DOHH2 (cell line): ENCODE measurements at regions not wholly inside any gene's neighbourhood (a gene's known extent, or its start where the extent isn't known, plus 50 kb on each side); places are given as distances from the start of the nearest gene placed in this dataset.

Source experiments
- EZH2phosphoT487 ChIP-seq: fragments of 200-600 bp; sonication (generic); IDR thresholded peaks from 2 replicates; pipeline ENCODE4 v1.6.1; 2017; ENCODE audit warnings: borderline replicate concordance, mild to moderate bottlenecking, antibody characterized with exemption, low read length, moderate library complexity, mixed read lengths
- TF ChIP-seq, protein P1 (sequence below): fragments of 200-600 bp; sonication (generic); IDR thresholded peaks from one replicate; pipeline ENCODE4 v1.5.1; 2014; ENCODE audit warnings: antibody characterized with exemption, mild to moderate bottlenecking, low read depth, low read length; ENCODE audit not compliant: poor library complexity, severe bottlenecking

- TF ChIP-seq, protein P1, sequence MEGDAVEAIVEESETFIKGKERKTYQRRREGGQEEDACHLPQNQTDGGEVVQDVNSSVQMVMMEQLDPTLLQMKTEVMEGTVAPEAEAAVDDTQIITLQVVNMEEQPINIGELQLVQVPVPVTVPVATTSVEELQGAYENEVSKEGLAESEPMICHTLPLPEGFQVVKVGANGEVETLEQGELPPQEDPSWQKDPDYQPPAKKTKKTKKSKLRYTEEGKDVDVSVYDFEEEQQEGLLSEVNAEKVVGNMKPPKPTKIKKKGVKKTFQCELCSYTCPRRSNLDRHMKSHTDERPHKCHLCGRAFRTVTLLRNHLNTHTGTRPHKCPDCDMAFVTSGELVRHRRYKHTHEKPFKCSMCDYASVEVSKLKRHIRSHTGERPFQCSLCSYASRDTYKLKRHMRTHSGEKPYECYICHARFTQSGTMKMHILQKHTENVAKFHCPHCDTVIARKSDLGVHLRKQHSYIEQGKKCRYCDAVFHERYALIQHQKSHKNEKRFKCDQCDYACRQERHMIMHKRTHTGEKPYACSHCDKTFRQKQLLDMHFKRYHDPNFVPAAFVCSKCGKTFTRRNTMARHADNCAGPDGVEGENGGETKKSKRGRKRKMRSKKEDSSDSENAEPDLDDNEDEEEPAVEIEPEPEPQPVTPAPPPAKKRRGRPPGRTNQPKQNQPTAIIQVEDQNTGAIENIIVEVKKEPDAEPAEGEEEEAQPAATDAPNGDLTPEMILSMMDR: no peak
- no peak for TF ChIP-seq EZH2phosphoT487
These were observed 743.0 kb downstream of the KCTD16 start for GRCh38 chr5:144913661-144914060.
